Gastroesophageal sphincter (tissue), 3 donors: ENCODE measurements at regions not wholly inside any gene's neighbourhood (a gene's known extent, or its start where the extent isn't known, plus 50 kb on each side); places are given as distances from the start of the nearest gene placed in this dataset.

Experiments
- CTCF ChIP-seq, 4 experiments: fragments of 200-600 bp in 2 of 4; fragments of 450-650 bp in 2 of 4; sonication (generic) in 1 of 4; IDR thresholded peaks; one replicate each; pipeline ENCODE4 v1.5.1; 2017 to 2019; ENCODE audit warnings: antibody characterized with exemption in 4 of 4, mild to moderate bottlenecking in 2 of 4, moderate library complexity in 2 of 4
- POLR2A ChIP-seq, 2 donors: fragments of 450-650 bp; IDR thresholded peaks; one replicate each; pipeline ENCODE4 v1.6.1; 2017; ENCODE audit warnings: antibody characterized with exemption in 2 of 2, mild to moderate bottlenecking in 2 of 2, moderate library complexity in 1 of 2
- POLR2AphosphoS5 ChIP-seq: sonication (generic); formaldehyde crosslinking; IDR thresholded peaks from one replicate; pipeline ENCODE4 v1.6.1; 2017; ENCODE audit warnings: antibody characterized with exemption

DNA sequence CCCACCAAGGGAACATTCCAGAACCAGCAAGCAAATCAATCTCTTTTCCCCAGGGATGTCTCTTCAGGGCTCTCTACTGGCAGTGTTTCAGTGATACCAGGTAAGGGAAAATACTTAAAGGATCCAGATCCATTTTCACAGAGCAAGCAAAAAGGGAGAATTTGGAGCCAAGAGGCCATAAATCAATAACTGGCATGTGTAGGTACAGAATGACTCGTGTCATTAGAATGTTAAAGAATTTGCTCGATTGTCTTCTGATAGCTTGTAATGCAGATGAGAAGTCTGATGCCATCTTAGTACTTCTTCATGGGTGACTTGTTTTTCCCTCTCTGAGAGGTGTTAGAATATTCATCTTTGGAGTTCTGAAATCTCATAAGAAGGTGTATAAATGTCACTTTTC is 242.9 kb downstream of the KTN1 start:
- TF ChIP-seq POLR2A (IDR thresholded peaks at IDR 0.05) (no peak), CTCF (IDR thresholded peaks at IDR 0.05) (no peak), POLR2AphosphoS5 (no peak)
